ENCODE measurements at regions not wholly inside any gene's neighbourhood (a gene's known extent, or its start where the extent isn't known, plus 50 kb on each side); places are given as distances from the start of the nearest gene placed in this dataset.

- no peak for DNase-seq
Observed at GRCh38 chr6:113556775-113557174, 300.4 kb upstream of the MARCKS start.

- DNase-seq, result no peak
Observed at GRCh38 chr6:113558431-113558830, 298.7 kb upstream of the MARCKS start.

DNA sequence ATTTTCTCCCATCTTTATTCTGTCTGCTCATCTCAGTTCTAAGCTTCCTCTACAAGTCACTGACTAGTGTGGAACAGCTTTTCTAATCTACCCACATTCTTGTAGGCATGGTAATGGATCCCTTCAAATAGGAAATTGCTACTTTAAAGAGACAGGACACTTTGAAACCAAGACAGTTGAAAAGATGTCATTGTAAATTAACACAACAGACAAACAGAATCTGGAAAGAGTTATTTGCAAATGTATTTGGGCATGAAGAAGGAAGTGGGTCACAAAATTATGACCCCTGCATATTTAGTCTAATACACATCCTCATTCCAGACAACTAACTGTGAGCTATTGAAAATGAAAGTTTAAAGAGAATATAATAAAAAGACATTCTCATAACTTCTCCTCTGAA is 298.2 kb upstream of the MARCKS start:
- DNase-seq, result peak; percentile 12

- no peak for DNase-seq
Observed at GRCh38 chr6:113560376-113560775, 296.8 kb upstream of the MARCKS start.

- DNase-seq, result no peak
Observed at GRCh38 chr6:113560908-113561307, 296.2 kb upstream of the MARCKS start.

- peak; percentile 35 for DNase-seq
Observed at GRCh38 chr6:113562248-113562647, 294.9 kb upstream of the MARCKS start.

- peak; percentile 67 for DNase-seq
Observed at GRCh38 chr6:113564371-113565171, 292.6 kb upstream of the MARCKS start.

GRCh38 chr6:113565306-113565705 is 291.8 kb upstream of the MARCKS start:
- no peak for DNase-seq

- DNase-seq, result no peak
Observed at GRCh38 chr6:113570161-113570560, 287.0 kb upstream of the MARCKS start.

GRCh38 chr6:113570641-113571040 is 286.5 kb upstream of the MARCKS start:
- DNase-seq, result no peak

- no peak for DNase-seq
Observed at GRCh38 chr6:113574147-113574546, 283.0 kb upstream of the MARCKS start.

GRCh38 chr6:113576310-113576709 is 280.8 kb upstream of the MARCKS start:
- no peak for DNase-seq

DNA sequence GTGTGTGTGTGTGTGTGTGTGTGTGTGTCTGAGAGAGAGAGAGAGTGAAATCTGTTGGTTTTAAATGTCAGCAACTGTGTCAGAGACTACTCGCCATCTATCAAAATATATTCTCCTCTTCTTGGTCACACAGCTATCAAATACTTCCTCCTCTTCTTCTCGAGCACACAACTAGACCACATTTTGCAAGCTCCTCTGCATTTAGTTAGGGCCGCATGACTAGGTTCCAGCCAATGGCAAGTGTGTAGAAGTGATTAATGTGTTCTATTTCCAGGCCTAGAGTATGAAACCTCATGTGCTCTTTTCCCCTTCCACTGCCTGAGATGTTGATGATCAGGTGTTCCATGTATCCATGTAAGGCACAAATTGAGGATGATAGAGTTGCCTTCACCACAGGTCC is 278.5 kb upstream of the MARCKS start:
- DNase-seq, result peak; percentile 38

GRCh38 chr6:113584767-113585166 is 272.4 kb upstream of the MARCKS start:
- DNase-seq, result no peak

- DNase-seq, result no peak
Observed at GRCh38 chr6:113585246-113585645, 271.9 kb upstream of the MARCKS start.

DNA sequence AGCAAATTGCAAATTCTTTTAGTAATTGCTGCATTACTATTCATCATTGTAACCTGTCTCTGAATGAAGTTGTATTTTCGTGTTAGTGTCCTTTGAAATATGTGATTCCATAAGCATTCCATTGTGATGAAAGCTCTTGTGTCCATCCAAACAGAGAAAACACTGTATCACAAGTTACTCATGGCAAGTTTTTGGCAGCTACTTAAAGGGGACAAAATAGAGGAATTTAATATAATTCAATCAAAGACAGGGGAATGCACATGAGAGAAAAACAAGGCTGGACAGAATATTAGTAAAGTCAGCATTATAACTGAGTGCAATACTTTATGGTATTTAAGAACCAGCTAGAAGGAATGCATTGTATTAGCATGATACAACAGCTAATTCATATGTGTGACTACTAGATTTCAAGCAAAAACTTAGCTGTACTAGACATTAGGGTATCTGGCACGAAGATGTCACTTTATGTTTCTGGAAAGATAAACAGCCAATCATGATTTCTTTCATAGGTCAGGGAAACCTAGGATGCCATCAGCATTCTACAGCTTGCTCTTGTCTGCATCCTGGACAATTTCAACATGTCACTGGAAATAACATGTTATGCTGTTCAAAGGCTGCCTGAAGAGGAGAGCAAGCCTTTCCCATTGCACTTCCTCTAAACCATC is 270.6 kb upstream of the MARCKS start:
- DNase-seq, result no peak

- DNase-seq, result no peak
Observed at GRCh38 chr6:113587078-113587699, 270.0 kb upstream of the MARCKS start.

- DNase-seq, result no peak
Observed at GRCh38 chr6:113588646-113589045, 268.5 kb upstream of the MARCKS start.

DNA sequence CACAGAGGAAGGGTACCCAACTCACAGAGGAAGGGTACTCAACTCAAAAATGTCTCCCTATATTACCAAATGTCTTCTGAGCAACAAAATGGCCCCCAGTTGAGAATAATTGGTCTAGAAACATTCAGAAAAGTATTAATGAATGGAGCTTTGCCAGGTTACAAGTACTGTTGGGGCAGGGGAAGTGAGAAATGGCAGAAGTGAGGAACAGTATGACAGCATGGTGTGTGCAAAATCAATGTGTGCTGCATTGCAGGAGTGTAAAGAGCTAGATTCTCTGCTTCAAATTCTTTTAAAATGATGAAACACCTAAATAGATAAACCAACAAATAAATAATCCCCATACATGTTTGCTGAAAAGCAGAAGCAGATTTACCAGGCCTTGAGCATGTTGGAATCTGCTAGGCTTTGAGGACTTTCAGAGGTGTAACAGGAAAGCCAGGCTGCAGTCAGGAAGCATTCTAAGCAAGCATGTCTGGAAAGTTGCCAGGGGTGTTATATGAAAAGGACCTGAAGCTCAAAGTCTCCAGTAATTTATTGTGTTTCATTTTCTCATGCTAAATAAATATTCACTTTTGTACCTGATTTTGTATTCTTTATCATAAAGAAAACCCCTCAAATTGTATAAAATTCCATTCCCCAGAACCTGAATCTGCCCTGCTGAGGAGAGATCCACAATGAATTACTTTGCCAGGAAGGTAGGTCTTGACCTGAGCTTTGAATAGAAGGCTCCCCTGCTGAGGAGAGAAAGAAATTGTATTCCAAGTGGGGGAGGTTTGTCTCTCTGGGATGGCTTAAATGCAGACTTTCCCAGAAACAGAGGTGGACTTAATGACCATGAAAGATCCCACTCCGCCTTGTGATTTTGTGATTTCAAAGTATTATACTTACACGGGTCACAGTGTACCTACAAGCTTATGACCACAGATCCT is 265.0 kb upstream of the MARCKS start:
- peak; percentile 23 for DNase-seq

GRCh38 chr6:113594726-113595125 is 262.4 kb upstream of the MARCKS start:
- DNase-seq, result no peak

DNA sequence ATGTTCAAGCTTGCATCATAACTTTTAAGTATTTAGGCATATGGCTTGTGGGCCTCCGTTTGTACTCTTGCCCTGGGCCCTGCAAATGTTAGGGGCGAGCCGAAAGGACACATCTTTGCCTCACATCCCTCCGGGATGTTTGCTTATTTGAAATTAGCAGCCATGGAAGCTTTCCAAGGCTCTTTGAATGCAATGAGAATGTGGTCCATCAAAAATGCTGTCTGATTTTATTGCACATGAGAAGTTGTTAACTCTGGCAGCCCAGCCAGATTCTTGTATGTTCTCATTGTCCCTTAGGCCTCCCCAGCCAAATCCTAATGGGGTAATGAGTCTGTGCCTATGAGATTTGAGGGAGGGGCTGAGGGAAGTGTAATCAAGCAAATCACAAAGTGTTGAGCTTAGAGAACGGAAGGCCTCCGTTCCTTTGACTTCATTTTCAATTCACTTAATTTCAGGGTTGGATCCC is 261.2 kb upstream of the MARCKS start:
- DNase-seq, result no peak

- DNase-seq, result no peak
Observed at GRCh38 chr6:113596387-113597230, 260.5 kb upstream of the MARCKS start.

All from MV-4-11 (cell line).